ENCODE measurements at regions not wholly inside any gene's neighbourhood (a gene's known extent, or its start where the extent isn't known, plus 50 kb on each side); places are given as distances from the start of the nearest gene placed in this dataset.

DNA sequence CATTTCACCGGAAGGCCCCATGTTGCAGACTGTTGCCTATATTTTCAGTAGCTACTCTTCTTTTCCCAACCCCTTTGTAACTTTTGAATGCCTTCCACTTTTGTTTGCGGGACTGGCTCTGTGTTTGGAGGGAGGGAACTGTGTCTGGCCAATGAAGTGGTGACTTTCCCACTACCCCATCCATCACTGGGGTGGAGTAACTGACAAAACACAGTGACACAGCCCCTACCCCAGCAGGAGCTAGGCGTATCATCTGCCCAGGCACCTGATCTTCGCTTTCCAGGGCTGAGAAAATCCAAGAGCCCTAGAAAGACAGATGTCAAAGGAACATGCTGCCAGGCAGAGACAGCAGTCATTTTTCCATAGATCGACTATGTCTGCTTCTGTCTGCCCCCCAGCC lies 710.6 kb upstream of the CELF2 start:
- WGBS = 92% methylated on average over 5 of the region's 5 CpGs
- Histone ChIP-seq H3K27me3 (replicated peaks; ENCODE audit: insufficient read depth) (no peaks in the 10 kb centered on the region), H3K36me3 (no peaks in the 10 kb centered on the region), H3K4me3 (no peak overlapping the region), H3K9me3 (no peaks in the 10 kb centered on the region), H3K4me1 (replicated peaks) (no peaks in the 10 kb centered on the region), H3K27ac (no peak overlapping the region)
- TF ChIP-seq POLR2A (IDR thresholded peaks at IDR 0.05) (no peak), POLR2AphosphoS5 (IDR thresholded peaks at IDR 0.05) (no peak)
- TF ChIP-seq, protein P1, sequence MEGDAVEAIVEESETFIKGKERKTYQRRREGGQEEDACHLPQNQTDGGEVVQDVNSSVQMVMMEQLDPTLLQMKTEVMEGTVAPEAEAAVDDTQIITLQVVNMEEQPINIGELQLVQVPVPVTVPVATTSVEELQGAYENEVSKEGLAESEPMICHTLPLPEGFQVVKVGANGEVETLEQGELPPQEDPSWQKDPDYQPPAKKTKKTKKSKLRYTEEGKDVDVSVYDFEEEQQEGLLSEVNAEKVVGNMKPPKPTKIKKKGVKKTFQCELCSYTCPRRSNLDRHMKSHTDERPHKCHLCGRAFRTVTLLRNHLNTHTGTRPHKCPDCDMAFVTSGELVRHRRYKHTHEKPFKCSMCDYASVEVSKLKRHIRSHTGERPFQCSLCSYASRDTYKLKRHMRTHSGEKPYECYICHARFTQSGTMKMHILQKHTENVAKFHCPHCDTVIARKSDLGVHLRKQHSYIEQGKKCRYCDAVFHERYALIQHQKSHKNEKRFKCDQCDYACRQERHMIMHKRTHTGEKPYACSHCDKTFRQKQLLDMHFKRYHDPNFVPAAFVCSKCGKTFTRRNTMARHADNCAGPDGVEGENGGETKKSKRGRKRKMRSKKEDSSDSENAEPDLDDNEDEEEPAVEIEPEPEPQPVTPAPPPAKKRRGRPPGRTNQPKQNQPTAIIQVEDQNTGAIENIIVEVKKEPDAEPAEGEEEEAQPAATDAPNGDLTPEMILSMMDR (IDR thresholded peaks at IDR 0.05) = no peak
- DNase-seq (ENCODE audit: low spot score) = no peak
- intact Hi-C loops (cut with DNase I) = no loop called here

GRCh38 chr10:10307551-10307950 lies 710.1 kb upstream of the CELF2 start:
- no peaks in the 10 kb centered on the region for H3K4me1 ChIP-seq (replicated peaks)
- intact Hi-C loops (cut with DNase I) = no loop called here
- TF ChIP-seq POLR2A (IDR thresholded peaks at IDR 0.05) (no peak), POLR2AphosphoS5 (IDR thresholded peaks at IDR 0.05) (no peak)
- TF ChIP-seq, protein P1 (IDR thresholded peaks at IDR 0.05) = no peak

DNA sequence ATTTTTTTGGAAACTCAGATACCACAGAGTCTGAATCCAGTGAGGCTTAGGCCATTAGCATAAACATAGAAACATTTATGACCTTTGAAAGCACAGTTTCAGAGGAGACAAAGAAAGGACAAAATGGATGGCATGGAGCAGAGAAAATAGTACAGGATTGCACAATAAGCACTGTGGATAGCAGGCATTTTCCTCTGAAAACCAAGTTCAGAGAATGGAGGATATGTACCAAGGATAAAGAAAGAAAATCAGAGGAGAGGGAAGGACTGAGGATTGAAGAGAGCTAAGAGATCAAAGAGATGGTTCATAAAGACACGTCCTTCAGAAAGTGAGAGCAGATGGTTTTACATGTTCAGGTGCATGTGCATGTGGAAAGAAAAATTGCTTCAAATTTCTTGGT lies 707.2 kb upstream of the CELF2 start:
- Histone ChIP-seq H3K27me3 (replicated peaks; ENCODE audit: insufficient read depth) (no peaks in the 10 kb centered on the region), H3K9me3 (no peaks in the 10 kb centered on the region), H3K4me3 (no peak overlapping the region), H3K4me1 (replicated peaks) (no peaks in the 10 kb centered on the region), H3K36me3 (no peaks in the 10 kb centered on the region), H3K27ac (no peak overlapping the region)
- WGBS = 84% methylated on average over 1 of the region's 1 CpG
- TF ChIP-seq POLR2A (IDR thresholded peaks at IDR 0.05) (no peak), POLR2AphosphoS5 (IDR thresholded peaks at IDR 0.05) (no peak)
- TF ChIP-seq, protein P1 (IDR thresholded peaks at IDR 0.05) = no peak
- DNase-seq (ENCODE audit: low spot score) = no peak
- intact Hi-C loops (cut with DNase I) = no loop called here

More at GRCh38 chr10:10307551-10307950, 710.1 kb upstream of the CELF2 start:
- 62% methylated on average over 3 of the region's 3 CpGs for WGBS
- Histone ChIP-seq H3K27ac (no peak overlapping the region), H3K9me3 (no peaks in the 10 kb centered on the region), H3K36me3 (no peaks in the 10 kb centered on the region), H3K27me3 (replicated peaks; ENCODE audit: insufficient read depth) (no peaks in the 10 kb centered on the region), H3K4me3 (no peak overlapping the region)
- no peak for DNase-seq (ENCODE audit: low spot score)

- Histone ChIP-seq H3K4me3 (no peak overlapping the region), H3K9me3 (no peaks in the 10 kb centered on the region), H3K27me3 (replicated peaks; ENCODE audit: insufficient read depth) (no peaks in the 10 kb centered on the region), H3K4me1 (replicated peaks) (no peaks in the 10 kb centered on the region), H3K36me3 (no peaks in the 10 kb centered on the region), H3K27ac (no peak overlapping the region)
- DNase-seq (ENCODE audit: low spot score) = no peak
- WGBS = 88% methylated on average over 2 of the region's 2 CpGs
- TF ChIP-seq POLR2AphosphoS5 (IDR thresholded peaks at IDR 0.05) (no peak), POLR2A (IDR thresholded peaks at IDR 0.05) (no peak)
- TF ChIP-seq, protein P1 (IDR thresholded peaks at IDR 0.05) = no peak
- intact Hi-C loops (cut with DNase I) = no loop called here
Observed at GRCh38 chr10:10311966-10312365, 705.7 kb upstream of the CELF2 start.

DNA sequence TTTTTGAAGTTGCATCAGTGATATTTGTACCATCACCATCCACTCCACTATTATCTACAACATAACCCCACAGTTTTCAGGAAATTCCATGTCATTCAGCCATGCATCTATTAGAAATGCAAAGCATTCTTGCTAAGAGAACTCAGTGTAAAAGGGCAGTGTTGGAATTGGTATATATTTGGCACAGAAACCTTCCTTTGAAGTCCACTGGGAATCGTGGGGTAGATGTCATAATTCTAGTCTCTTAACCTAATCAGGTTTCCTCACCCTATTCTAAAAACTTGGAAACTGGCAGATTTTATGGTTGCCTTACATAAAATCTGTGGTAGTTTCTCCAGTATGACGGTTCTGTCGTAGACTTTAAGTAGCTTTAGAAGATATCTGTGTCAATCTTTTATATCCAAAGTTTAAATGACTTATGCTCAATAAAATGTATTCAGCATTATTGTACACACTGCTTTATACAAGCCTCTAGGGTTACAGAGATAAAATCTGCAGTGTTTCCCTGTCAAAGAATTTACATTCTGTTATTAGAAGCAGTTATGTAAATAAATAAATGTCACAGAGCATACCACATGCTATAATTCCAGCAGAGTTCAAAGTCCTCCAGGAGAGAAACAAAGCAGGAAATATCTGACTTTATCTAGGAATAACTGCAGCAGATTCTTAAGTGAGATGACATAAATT lies 704.4 kb upstream of the CELF2 start:
- intact Hi-C loops (cut with DNase I) = no loop called here
- TF ChIP-seq, protein P1 (IDR thresholded peaks at IDR 0.05) = no peak
- no peak for TF ChIP-seq POLR2AphosphoS5 (IDR thresholded peaks at IDR 0.05)
- no peak for TF ChIP-seq POLR2A (IDR thresholded peaks at IDR 0.05)
- no peak for DNase-seq (ENCODE audit: low spot score)
- Histone ChIP-seq H3K36me3 (no peaks in the 10 kb centered on the region), H3K9me3 (no peaks in the 10 kb centered on the region), H3K27me3 (replicated peaks; ENCODE audit: insufficient read depth) (no peaks in the 10 kb centered on the region), H3K27ac (no peak overlapping the region), H3K4me3 (no peak overlapping the region), H3K4me1 (replicated peaks) (no peaks in the 10 kb centered on the region)
- 22% methylated on average over 3 of the region's 3 CpGs for WGBS
